ENCODE measurements at regions not wholly inside any gene's neighbourhood (a gene's known extent, or its start where the extent isn't known, plus 50 kb on each side); places are given as distances from the start of the nearest gene placed in this dataset.
A peak's percentile ranks its signal among the peaks of the same experiment; 100 is the strongest.

DNA sequence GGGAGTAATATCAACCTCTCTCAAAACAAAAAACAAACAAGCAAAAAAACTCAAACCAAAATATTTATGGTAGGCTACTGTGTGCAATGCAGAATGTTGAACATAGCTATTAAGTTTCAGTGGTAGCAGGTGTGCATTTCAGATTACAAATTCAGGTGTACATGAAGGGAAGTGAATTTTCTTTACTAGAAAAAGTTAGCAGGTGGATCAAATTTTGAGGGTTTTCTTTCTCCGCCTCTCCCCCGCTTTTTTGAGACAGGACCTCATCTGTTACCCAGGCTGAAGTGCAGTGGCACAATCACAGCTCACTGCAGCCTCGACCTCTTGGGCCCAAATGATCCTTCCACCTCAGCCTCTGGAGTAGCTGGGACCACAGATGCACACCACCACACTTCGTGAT is 109.7 kb upstream of the GOLIM4 start:
- DNase-seq = no peak

DNA sequence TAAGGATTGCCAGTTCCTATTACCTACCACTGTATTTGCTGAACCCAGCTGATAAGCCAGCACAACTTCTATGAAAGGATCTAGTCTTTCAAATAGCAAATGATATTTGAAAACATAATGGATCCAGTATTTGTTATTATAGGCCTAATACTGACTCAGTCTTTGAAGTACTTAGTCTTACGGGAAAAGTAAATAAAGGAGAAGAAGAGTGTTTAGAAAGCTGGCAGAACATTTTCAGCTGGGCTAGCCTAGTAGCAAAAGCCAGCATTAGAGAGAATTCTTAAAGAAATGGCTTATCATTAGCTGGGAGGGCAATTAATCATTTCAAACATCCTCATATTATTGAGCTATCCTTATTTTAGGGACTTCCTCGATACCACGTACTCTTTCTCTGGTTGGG is 101.4 kb upstream of the GOLIM4 start:
- no peak for DNase-seq

DNA sequence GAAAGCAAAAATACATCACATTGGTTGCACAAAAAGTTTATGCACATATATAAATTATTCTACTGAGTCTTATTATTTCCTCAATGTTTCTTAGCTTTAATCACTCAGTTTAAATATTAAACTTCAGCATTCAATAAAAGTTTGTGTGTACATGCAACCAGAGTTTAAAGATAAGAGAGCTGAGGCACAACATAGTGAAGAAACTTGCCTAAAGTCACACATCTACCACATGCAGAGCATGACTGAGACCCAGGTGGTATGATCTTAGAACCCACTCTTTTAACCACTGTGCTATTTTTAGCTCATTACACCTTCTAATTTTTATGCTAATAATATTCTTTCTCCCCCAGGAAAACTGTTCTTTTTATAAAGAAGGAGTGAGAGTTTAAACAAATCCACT is 96.1 kb upstream of the GOLIM4 start:
- DNase-seq = no peak

DNA sequence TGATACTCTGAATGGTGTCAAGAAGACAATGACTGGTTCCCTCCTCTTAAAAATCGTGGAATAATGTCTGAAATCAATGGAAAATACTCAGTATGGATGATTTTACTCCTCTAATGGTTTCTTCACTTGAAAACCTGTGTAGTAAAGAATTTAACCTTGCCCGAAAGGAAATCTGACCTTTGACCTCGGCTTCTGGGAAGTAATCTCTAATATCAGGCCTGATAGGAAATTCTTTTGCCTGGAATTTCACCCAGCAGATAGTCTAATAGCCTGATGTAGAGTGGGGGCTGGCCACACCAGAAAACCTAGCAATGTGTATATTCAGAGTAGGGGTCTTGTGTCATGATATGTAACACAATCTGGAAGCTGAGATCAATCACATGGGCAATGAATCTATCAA is 91.5 kb upstream of the GOLIM4 start:
- DNase-seq = no peak

DNA sequence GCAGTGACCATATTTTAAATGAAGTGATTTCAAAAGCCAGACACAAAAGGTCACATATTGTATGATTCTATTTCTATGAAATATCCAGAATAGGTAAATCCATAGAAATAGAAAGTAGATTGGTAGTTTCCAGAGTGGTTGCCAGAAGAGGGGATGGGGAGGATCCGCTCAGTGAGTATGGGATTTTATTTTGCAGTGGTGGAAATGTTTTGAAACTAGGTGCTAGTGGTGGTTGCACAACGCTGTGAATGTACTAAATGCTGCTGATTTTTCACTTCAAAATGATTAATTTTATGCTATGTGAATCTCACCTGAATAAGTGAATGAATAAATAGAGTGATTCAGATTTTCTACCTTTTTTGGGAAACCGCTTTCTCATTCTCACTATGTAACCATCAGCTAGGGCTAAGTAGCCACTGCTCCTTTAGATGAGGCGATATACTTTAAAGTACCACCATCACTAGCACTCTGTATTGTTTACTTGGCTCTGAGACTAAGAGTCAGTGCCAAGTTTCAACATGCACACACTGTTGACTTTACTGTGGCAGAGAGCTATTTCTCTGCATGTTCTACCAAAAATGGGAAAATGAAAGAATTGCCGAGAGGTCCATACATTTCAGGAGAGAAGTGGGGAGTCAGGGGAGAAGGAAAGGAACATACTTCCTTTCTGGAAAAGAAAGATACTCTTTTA is 90.7 kb upstream of the GOLIM4 start:
- no peak for DNase-seq

DNA sequence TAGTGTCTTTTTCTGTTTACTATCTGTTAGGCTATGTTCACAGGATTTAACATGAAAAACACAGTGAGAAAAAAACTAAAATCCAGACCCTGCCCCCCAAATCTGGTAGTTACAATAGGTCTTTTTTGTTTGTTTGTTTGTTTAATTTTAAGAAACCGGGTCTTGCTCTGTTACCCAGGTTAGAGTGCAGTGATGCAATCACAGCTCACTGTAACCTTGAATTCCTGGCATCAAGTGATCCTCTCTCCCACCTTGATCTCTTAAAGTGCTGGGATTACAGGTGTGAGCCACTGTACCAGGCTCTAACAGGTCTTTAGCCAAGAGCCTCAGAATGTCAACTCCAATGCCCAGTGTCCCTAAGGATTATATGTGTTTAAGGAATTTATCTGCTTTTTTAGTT is 88.0 kb upstream of the GOLIM4 start:
- no peak for DNase-seq

DNA sequence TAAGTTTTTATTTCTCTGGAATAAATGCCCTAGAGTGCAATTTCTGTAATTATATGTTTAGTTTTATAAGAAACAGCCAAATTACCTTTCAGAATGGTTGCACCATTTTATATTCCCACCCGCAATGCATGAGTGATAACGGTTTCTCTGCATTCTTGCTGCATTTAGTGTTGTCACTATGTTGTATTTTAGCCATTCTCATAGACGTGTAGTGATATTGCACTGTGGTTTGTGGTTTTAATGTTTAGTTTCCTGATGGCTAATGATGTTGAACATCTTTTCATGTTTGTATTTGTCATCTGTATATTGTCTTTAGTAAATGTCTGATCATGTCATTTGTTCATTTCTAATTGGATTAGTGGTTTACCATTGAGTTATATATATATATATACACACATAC is 73.0 kb upstream of the GOLIM4 start:
- DNase-seq = no peak

DNA sequence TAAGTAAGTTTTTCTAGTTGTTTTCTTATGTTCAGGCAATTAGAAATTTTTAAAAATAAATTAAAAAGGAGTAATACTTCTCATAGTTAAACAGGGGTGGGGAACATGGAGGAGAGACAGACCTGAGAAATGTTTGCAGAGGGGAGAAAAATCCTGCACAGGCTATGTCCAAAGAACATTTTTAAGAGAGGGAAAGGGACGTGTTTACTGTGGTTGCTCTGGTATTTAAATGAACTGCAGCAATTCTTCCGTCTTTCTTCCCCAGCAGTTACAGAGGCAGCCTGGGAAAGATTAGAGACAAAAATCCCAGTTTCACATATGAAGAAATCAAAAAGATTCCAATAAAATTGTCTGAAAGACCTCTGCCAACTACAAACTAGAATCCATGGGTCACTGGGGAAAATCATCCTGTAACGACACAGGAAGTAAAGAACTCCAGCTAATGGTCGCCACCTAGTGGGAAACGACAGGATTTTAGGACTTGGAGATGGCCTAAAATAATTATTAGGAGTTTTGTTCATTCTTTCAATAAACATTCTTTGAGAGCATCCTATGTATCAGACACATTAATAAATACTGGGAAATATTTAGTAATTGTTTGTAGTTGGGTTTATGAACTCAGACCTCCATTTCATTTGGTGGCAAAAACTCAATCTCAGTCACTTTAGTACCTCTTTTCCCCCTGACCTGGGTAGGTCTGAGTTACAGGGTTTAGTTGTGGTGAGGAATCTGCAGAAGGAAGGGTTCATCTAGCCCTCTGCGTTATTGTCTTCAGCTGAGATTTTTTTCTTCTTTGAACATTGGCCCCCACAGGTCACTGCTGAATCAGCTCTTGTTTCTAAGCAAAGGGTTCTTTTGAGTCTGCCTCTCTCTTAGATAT is 69.9 kb upstream of the GOLIM4 start:
- peak; percentile 35 for DNase-seq

DNA sequence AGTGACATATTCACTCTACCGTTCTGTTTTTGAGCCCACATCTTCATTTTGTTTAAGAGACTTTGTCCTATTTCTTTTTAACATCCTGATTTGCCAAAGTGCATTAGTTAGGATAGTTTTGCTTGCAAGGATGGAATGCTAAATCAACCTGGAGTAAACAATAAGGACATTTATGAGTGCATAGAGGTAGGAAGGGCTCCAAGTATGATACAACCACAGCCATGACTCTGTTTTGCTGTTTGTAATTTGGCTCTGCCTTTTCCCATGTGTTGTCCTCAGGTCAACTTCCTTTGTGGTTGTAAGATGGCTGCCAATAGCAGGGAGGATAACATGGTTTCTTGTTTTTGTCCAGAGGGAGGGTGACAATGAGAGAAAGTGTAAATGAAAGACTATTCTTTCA is 66.4 kb upstream of the GOLIM4 start:
- no peak for DNase-seq

DNA sequence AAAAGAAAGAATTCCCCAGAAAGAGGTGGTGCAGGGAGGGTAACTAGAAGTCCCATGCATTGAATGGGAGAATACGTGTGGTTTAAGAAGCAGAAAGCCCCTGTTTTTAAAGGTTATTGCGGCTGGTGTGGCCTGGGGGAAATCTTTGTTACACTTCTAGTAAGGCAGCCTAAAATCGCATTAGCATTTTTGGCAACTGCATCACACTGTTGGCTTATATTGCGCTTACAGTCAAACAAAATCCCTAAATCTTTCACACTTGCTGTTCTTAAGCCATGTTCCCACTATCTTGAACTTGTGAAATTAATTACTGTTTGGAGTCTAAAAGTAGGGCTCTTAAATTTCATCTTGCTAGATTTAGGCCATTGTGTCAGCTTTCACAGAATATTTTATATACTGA is 66.0 kb upstream of the GOLIM4 start:
- DNase-seq = no peak

DNA sequence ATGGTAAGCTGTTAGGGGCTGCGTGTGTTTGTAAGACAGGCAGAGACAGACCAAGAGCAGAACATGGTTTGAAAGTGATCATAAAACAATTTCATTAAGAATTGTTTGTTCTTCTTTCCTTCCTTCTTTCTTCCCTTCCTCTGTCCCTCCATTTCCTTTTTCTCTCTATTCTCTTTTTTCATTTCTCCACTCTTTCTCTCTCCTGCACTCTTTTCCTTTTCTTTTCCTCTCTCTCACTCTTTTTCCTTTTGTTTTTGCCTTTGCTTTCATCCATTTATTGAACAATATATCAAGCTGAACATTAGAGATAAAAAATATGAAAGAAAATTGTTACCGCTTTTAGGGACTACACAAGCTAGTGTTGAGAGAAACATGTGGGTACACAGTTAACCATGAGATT is 62.2 kb upstream of the GOLIM4 start:
- no peak for DNase-seq

DNA sequence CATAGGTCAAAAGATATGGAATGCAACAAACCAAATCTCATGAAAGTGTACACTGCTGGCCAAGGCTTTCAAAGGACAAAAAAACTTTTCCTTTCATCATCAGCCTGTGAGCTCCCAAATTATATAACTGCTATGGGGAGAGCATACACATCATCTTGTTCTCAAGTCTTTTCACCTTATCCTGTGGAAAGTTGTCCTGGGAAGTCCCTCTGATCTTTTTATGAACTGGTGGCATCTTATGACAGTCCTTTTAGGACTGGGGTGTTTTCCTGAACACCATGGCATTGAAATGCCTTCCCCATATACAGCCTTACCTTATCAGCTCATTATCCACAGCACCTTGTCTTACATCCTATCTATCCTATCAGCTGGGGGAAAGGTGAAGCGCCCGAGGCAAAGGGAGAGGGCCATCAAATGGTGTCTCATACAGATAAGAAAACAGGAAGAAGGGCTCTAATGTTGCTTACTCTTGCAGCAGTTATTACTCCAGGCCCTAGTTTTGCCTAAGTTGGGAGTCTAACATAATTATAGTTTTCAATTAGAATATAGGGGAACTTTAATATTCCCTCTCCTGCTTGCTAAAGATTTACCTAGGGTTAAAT is 61.5 kb upstream of the GOLIM4 start:
- DNase-seq = no peak

DNA sequence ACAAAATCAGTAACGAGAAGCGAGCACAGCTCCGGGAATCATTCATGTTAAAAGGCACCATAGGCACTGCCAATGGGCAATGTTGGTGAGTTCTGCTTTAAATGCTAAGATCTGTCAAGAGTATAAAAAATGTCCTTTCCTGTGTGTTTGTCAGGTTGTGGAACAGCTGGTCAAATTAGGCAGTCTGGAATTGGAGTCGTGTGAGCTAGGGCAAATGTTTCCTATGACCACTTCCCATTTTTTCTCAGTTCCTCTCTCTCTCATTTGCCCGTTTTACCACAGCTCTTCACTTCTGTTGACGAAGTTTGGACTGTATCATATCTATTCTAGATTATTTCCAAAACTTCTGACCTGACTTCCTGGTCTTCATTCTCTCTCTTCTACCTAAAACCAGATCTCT is 60.8 kb upstream of the GOLIM4 start:
- no peak for DNase-seq

DNA sequence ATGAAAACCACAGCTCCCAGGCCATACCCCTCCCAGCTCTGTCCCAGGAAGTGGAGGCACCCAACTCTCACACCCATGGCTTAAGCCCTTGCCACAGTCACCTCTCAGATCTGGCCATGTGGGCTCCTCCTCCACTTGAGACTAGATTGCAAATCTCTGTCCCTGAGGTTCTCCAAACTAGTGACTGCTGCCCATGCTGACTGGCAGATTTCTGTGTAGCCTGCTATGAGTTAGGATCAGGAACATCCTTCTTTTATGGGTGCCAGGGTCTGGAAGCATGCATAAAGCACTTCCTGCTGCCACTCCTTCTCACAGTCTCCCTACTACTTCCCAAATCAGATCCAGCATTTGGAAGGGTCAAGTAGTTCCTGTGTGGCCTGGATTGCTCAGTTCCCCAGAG is 59.6 kb upstream of the GOLIM4 start:
- DNase-seq = no peak

DNA sequence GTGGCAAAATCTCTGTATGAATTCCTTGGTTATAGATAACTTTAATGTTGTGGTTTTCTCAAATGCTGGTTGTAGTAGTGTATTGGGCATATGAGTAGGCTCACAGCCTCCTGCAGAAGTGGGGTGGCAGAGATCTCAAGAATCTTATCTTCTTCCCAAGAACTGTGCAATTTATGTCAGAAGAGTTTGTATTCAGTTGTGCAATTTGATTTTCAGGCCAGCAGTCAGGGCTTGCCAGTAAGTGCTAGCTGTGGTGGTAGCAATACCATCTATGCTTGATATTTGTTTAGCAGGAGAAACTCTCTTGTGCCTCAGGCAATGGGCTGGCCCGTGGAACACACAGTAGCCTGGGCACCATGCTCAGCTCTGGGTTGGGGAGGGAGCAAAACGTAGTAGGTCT is 58.4 kb upstream of the GOLIM4 start:
- DNase-seq = no peak

DNA sequence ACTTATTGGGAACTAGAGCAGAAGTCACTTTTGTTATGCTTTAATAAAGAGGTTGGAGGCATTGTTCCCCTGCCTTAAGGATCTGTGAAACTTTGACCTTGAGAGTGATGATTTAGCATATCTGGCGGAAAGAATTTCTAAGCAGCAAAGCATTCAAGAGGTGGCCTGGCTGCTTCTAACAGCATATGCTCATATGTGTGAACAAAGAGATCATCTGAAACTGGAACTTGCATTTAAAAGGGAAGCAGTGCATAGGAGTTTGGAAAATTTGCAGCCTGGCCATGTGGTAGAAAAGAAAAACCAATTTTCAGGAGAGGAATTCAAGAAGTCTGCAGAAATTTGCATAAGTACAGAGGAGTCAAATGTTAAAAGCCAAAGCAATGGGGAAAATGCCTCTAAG is 56.4 kb upstream of the GOLIM4 start:
- DNase-seq = no peak
